OCI-LY1 (cell line): ENCODE measurements at regions not wholly inside any gene's neighbourhood (a gene's known extent, or its start where the extent isn't known, plus 50 kb on each side); places are given as distances from the start of the nearest gene placed in this dataset.

ENCODE experiments used
- CTCF ChIP-seq: fragments of 200-600 bp; sonication (generic), shearing (Covaris generic); IDR thresholded peaks from 2 replicates; pipeline ENCODE4 v1.5.1; 2017; ENCODE audit warnings: mild to moderate bottlenecking, antibody characterized with exemption, low read length, moderate library complexity, mixed read lengths
- EZH2 ChIP-seq: fragments of 200-600 bp; sonication (generic), shearing (Covaris generic); IDR thresholded peaks from 2 replicates; pipeline ENCODE4 v1.8.0; 2017; ENCODE audit warnings: borderline replicate concordance, mixed run types, mild to moderate bottlenecking, antibody characterized with exemption, low read length, moderate library complexity, mixed read lengths

DNA sequence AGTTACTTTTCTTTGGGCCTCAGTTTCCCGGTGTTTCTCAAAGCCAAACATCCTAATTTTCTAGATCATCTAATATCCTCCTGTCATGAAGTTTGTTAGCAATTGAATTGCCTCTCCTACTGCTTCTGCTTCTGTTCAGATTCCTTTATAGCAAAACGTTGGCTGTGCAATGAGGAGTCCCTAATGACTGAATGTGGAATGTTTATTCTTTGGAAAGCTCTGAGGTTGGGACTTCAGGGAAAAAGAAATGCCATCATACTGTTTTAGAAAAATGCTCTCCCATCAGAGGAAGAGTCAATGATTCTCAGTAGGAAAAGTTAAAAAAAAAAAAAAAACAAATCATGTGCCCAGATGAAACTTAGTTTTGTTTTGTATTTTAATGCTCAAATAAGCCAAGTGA, 268.7 kb upstream of the PAPPA start:
- TF ChIP-seq CTCF (no peak), EZH2 (no peak)
